ENCODE measurements at regions not wholly inside any gene's neighbourhood (a gene's known extent, or its start where the extent isn't known, plus 50 kb on each side); places are given as distances from the start of the nearest gene placed in this dataset.

GRCh38 chr3:140830391-140830790 lies 111.2 kb upstream of the SLC25A36 start:
- TF ChIP-seq YY1 (IDR thresholded peaks at IDR 0.05; ENCODE audit: insufficient read depth, insufficient read length) (no peak), ZNF274 (IDR thresholded peaks at IDR 0.05; ENCODE audit: low read depth, low read length) (no peak)

Data from NT2/D1 (cell line).